K562 (cell line): ENCODE measurements at regions not wholly inside any gene's neighbourhood (a gene's known extent, or its start where the extent isn't known, plus 50 kb on each side); places are given as distances from the start of the nearest gene placed in this dataset.

ENCODE experiments used
- EGR1 ChIP-seq: fragments of 450-650 bp; conservative IDR thresholded peaks from 2 replicates; pipeline ENCODE4 v1.6.1; 2017; ENCODE audit warnings: mild to moderate bottlenecking
- FIP1L1 ChIP-seq: fragments of 200-400 bp; formaldehyde crosslinking; IDR thresholded peaks from 2 replicates; pipeline ENCODE4 v1.6.1; 2018; ENCODE audit warnings: mild to moderate bottlenecking, low read depth, low read length; ENCODE audit not compliant: poor library complexity, severe bottlenecking
- HDGF ChIP-seq: fragments of 450-650 bp; IDR thresholded peaks from 2 replicates; pipeline ENCODE4 v1.6.1; 2016
- HMGN3 ChIP-seq: IDR thresholded peaks from 2 replicates; pipeline ENCODE4 v1.6.1; 2011; ENCODE audit warnings: borderline replicate concordance, low read depth, mild to moderate bottlenecking, mixed read lengths, low read length; ENCODE audit not compliant: insufficient read length; ENCODE audit errors: extremely low read depth
- NEUROD1 ChIP-seq: fragments of 150-350 bp; IDR thresholded peaks from 2 replicates; pipeline ENCODE4 v1.6.1; 2014; ENCODE audit warnings: borderline replicate concordance, low read length, low read depth; ENCODE audit not compliant: partially characterized antibody
- RAD21 ChIP-seq, 2 experiments: fragments of 250-450 bp in 1 of 2; fragments of 450-650 bp in 1 of 2; sonication (Bioruptor Pico) in 1 of 2; formaldehyde crosslinking in 1 of 2; IDR thresholded peaks in 1 of 2; conservative IDR thresholded peaks in 1 of 2; 2 replicates each; pipeline versions ENCODE4 v1.4.0 to v1.8.0; 2020 to 2022; ENCODE audit warnings: mild to moderate bottlenecking in 2 of 2, moderate library complexity in 1 of 2
- TCF3 ChIP-seq: sonication (generic); formaldehyde crosslinking; IDR thresholded peaks from 2 replicates; pipeline ENCODE4 v1.4.0; 2020; ENCODE audit warnings: mild to moderate bottlenecking, missing genetic modification reagents
- ZBTB34 ChIP-seq: fragments of 250-450 bp; sonication (Bioruptor Pico); IDR thresholded peaks from 2 replicates; pipeline ENCODE4 v1.8.0; 2021; ENCODE audit warnings: mild to moderate bottlenecking, moderate library complexity

- TF ChIP-seq FIP1L1 (no peak), RAD21 (CRISPR knock-in tag; conservative IDR thresholded peaks at IDR 0.05 in 1 of 2, IDR thresholded peaks at IDR 0.05 in 1 of 2) (peak; percentile 46 to 59; a peak in 3 of 4 replicates), HDGF (no peak), ZBTB34 (CRISPR knock-in tag) (no peak), HMGN3 (peak; percentile 94), TCF3 (CRISPR knock-in tag) (peak; percentile 100), NEUROD1 (peak; percentile 97), EGR1 (peak; percentile 50; the same call in 1 of the 2 replicates)
Observed at GRCh38 chr4:78691971-78692821, 84.0 kb upstream of the BMP2K start (continued).
